ENCODE measurements at regions not wholly inside any gene's neighbourhood (a gene's known extent, or its start where the extent isn't known, plus 50 kb on each side); places are given as distances from the start of the nearest gene placed in this dataset.
"Not testable (repeated sequence)": the region's sequence is repeated elsewhere in the genome, so short reads cannot be mapped to it uniquely, and the experiment has no call there.

DNA sequence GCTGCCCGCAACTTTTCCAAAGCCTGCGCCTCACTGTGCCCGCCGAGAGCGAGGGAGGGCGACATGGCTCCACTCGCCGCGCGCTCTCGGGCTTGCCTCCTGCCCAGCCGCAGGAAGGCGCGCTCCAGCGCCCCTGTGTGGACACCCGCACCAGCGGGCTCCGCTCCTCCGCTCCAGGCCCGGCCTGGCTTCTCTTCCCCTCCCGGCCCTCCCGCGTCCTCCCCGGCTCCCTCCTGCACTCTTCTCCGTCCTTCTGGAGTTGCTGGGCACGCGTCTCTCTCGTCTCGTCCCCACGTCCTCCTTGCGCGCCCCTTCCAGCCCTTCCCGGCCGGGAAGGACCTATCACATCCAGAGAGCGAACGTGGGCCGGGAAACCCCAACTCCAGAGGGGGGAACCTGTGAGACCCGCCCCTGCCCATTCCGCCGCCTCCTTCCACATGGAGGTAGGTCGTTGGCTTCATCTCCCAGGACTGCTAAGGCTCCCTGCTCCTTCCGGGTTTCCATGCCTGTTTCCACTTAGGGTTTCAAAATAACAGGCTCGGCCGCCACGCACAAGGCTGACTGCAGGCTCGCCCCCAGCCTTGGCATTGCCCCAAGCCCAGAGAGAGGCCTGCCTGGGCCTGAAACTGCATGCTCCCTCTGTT is 175.4 kb downstream of the ATP6V0E2 start:
- H3K36me3 ChIP-seq (ENCODE audit: low read depth, low read length); H3K27ac ChIP-seq (ENCODE audit: low read length); H3K4me3 ChIP-seq (ENCODE audit: low read length); DNase-seq; CTCF ChIA-PET; H4K20me1 ChIP-seq (ENCODE audit: low read length); H3K9ac ChIP-seq (ENCODE audit: low read length); H3F3A ChIP-seq (ENCODE audit: low read length, unreplicated experiment); BruUV-seq (replicated peaks); H3K4me2 ChIP-seq (ENCODE audit: low read length); H3K79me2 ChIP-seq (ENCODE audit: low read length); H3K4me1 ChIP-seq (ENCODE audit: insufficient read depth, low read length); H3K9me3 ChIP-seq (ENCODE audit: low read length); POLR2A ChIA-PET (ENCODE audit: unreplicated experiment); H3K27me3 ChIP-seq (ENCODE audit: low read length); H3K9me2 ChIP-seq (replicated peaks; ENCODE audit: low read length); H2AFZ ChIP-seq (ENCODE audit: low read length): not testable (repeated sequence)
- peak; percentile 27; the same call in 1 of the 2 replicates for ATAC-seq
- intact Hi-C loops (cut with micrococcal nuclease) = loop anchor here (10.0 kb wide), 2 partner anchors 164 to 244 kb away; no protein-coding TSS in a partner anchor

DNA sequence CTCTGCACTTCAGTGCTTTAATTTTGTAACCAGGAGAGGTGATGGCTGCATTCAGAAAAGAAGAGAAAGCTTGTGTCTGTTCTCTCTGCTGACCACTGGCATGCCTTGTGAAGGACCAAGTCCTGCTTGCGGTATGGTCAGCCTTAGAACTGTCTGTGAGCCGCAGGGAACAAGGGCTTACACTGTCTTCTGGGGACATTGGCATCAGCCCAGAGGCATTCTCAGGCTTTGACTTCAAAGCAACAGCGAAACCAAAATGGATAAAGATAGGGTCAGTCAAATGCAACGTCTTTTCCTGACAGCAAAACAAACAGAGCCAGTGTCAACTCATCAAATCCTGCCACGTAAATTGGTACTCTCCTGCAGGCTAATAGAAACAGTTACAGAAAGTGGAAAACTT is 179.6 kb downstream of the ATP6V0E2 start:
- DNase-seq; H3K27ac ChIP-seq (ENCODE audit: low read length); CTCF ChIA-PET; H3K9ac ChIP-seq (ENCODE audit: low read length); H3K4me2 ChIP-seq (ENCODE audit: low read length); ATAC-seq; H3K9me3 ChIP-seq (ENCODE audit: low read length); H3F3A ChIP-seq (ENCODE audit: low read length, unreplicated experiment); POLR2A ChIA-PET (ENCODE audit: unreplicated experiment); intact Hi-C loops (cut with micrococcal nuclease); H3K9me2 ChIP-seq (replicated peaks; ENCODE audit: low read length); BruUV-seq (replicated peaks); H4K20me1 ChIP-seq (ENCODE audit: low read length); H3K36me3 ChIP-seq (ENCODE audit: low read depth, low read length); H3K79me2 ChIP-seq (ENCODE audit: low read length); H2AFZ ChIP-seq (ENCODE audit: low read length); H3K4me3 ChIP-seq (ENCODE audit: low read length); H3K4me1 ChIP-seq (ENCODE audit: insufficient read depth, low read length): not testable (repeated sequence)
- H3K27me3 ChIP-seq (ENCODE audit: low read length) = peaks cover 11% of the 10 kb centered on the region; the same call in 1 of the 2 replicates

DNA sequence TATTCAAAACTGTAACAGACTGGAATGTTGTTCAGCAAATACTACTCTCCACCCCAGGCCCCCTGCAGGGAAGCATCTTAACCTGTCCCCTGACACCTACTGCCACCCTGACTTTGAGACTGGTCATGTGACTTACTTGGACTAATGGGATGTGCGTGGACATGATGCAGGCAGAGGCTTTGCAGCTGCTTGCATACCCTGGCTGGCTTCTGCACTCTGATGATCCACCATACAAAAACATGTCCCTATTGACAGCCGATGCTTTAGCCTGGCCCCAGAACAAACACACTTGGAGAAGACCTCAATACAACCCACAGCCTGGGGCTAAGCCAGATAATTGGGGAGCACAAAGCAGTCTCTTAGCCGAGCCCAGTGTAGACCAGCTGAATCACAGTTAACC is 180.5 kb downstream of the ATP6V0E2 start:
- H3K27me3 ChIP-seq (ENCODE audit: low read length); CTCF ChIA-PET; H4K20me1 ChIP-seq (ENCODE audit: low read length); H3K27ac ChIP-seq (ENCODE audit: low read length); BruUV-seq (replicated peaks); H3K36me3 ChIP-seq (ENCODE audit: low read depth, low read length); intact Hi-C loops (cut with micrococcal nuclease); H2AFZ ChIP-seq (ENCODE audit: low read length); ATAC-seq; H3K9me2 ChIP-seq (replicated peaks; ENCODE audit: low read length); H3K9me3 ChIP-seq (ENCODE audit: low read length); H3K4me2 ChIP-seq (ENCODE audit: low read length); DNase-seq; H3K4me1 ChIP-seq (ENCODE audit: insufficient read depth, low read length); H3K9ac ChIP-seq (ENCODE audit: low read length); H3F3A ChIP-seq (ENCODE audit: low read length, unreplicated experiment); H3K4me3 ChIP-seq (ENCODE audit: low read length); POLR2A ChIA-PET (ENCODE audit: unreplicated experiment); H3K79me2 ChIP-seq (ENCODE audit: low read length): not testable (repeated sequence)

DNA sequence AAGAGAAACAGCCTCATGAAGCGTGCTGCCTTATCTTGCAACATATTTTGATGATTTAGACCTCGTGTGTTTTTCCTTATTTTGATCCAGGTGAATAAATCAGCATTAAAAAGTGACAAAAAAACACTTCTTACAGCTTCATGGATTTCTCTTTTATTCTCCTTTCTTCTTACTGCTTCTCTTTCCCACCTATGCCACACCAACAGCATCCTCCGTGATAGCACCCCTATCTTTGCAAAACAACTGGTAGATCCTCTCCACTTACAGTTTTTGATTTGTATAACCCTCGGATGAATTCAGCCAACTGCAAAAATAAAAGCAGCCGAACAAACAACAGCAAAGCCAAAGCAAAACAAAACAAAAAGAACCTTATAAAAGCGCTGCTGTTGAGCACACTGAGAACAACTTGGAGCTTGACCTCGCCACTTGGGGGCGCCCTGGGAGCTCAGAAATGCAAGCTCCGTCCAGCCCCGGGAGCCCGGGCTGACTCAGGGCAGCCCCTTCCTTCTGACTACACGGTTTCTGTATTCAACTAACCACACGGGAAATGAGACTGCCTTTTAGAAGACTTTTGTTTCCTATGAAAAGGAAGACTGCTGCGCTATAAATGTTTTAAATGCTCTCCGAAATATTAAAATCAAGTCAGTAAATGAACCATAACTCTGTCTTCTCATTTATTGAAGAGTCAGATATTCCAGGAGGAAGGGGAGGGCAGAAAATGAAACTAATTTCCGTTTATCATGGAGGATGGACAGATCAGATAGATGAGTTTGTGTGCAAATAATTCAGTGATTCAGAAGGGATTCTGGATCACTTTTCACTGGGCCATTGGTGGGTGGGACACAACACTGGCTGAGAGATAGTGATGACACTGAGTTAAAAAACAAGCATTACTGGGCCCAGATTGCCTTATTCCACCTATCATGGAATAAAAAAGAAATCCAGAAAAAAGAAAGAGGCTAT is 186.8 kb downstream of the ATP6V0E2 start:
- peak; percentile 98 for ATAC-seq
- POLR2A ChIA-PET (ENCODE audit: unreplicated experiment); H3K27me3 ChIP-seq (ENCODE audit: low read length); H3K79me2 ChIP-seq (ENCODE audit: low read length); DNase-seq; H3K27ac ChIP-seq (ENCODE audit: low read length); BruUV-seq (replicated peaks); H3K9ac ChIP-seq (ENCODE audit: low read length); H3K9me3 ChIP-seq (ENCODE audit: low read length); H3K4me3 ChIP-seq (ENCODE audit: low read length); intact Hi-C loops (cut with micrococcal nuclease); H4K20me1 ChIP-seq (ENCODE audit: low read length); H2AFZ ChIP-seq (ENCODE audit: low read length); CTCF ChIA-PET; H3K9me2 ChIP-seq (replicated peaks; ENCODE audit: low read length); H3K4me2 ChIP-seq (ENCODE audit: low read length); H3K36me3 ChIP-seq (ENCODE audit: low read depth, low read length); H3F3A ChIP-seq (ENCODE audit: low read length, unreplicated experiment); H3K4me1 ChIP-seq (ENCODE audit: insufficient read depth, low read length): not testable (repeated sequence)
- TF ChIP-seq, protein P1, sequence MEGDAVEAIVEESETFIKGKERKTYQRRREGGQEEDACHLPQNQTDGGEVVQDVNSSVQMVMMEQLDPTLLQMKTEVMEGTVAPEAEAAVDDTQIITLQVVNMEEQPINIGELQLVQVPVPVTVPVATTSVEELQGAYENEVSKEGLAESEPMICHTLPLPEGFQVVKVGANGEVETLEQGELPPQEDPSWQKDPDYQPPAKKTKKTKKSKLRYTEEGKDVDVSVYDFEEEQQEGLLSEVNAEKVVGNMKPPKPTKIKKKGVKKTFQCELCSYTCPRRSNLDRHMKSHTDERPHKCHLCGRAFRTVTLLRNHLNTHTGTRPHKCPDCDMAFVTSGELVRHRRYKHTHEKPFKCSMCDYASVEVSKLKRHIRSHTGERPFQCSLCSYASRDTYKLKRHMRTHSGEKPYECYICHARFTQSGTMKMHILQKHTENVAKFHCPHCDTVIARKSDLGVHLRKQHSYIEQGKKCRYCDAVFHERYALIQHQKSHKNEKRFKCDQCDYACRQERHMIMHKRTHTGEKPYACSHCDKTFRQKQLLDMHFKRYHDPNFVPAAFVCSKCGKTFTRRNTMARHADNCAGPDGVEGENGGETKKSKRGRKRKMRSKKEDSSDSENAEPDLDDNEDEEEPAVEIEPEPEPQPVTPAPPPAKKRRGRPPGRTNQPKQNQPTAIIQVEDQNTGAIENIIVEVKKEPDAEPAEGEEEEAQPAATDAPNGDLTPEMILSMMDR (conservative IDR thresholded peaks at IDR 0.05; ENCODE audit: low read depth, low read length) = 0 out of 2 replicates have a peak, but pooled peaks have one; percentile 17

DNA sequence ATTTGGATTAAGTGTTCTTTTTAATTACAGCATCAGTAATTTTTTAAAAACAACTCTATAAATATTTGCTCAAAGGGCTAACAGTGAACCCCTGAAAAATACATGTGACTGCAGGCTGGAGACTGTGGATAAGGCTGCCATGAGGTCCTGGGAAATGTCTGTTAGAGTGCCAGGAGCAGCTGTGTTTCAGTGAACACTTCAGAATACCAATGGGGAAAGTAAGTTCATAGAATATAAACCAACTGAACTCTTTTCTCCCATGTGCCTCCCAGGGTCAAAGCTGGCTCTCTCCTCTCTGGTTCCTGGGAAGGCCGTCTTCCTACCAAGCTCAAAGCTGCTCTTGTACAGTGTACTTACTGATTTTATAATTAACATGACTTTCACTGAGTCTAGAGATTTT is 189.4 kb downstream of the ATP6V0E2 start:
- CTCF ChIA-PET; BruUV-seq (replicated peaks); intact Hi-C loops (cut with micrococcal nuclease); H3K9me3 ChIP-seq (ENCODE audit: low read length); H3K4me1 ChIP-seq (ENCODE audit: insufficient read depth, low read length); POLR2A ChIA-PET (ENCODE audit: unreplicated experiment); H3K36me3 ChIP-seq (ENCODE audit: low read depth, low read length); H3K79me2 ChIP-seq (ENCODE audit: low read length); H3F3A ChIP-seq (ENCODE audit: low read length, unreplicated experiment); H3K4me2 ChIP-seq (ENCODE audit: low read length); H2AFZ ChIP-seq (ENCODE audit: low read length); H4K20me1 ChIP-seq (ENCODE audit: low read length); ATAC-seq; H3K9ac ChIP-seq (ENCODE audit: low read length); H3K9me2 ChIP-seq (replicated peaks; ENCODE audit: low read length); H3K27ac ChIP-seq (ENCODE audit: low read length); H3K27me3 ChIP-seq (ENCODE audit: low read length); DNase-seq; H3K4me3 ChIP-seq (ENCODE audit: low read length): not testable (repeated sequence)

All from PC-3 (cell line).